ENCODE measurements at regions not wholly inside any gene's neighbourhood (a gene's known extent, or its start where the extent isn't known, plus 50 kb on each side); places are given as distances from the start of the nearest gene placed in this dataset.

- no peak for DNase-seq (ENCODE audit: low read depth)
- no peak for TF ChIP-seq CTCF (IDR thresholded peaks at IDR 0.05; ENCODE audit: control insufficient read depth, insufficient read depth, low read depth, low read length, missing control alignments)
- H3K4me3 ChIP-seq (ENCODE audit: control insufficient read depth, low read depth, low read length): no peak overlapping the region
Measured at GRCh38 chr3:159734681-159735080, 254.0 kb upstream of the IL12A start.

GRCh38 chr3:159739166-159739565 lies 249.5 kb upstream of the IL12A start:
- TF ChIP-seq CTCF (IDR thresholded peaks at IDR 0.05; ENCODE audit: control insufficient read depth, insufficient read depth, low read depth, low read length, missing control alignments): no peak
- DNase-seq (ENCODE audit: low read depth): no peak
- no peak overlapping the region for H3K4me3 ChIP-seq (ENCODE audit: control insufficient read depth, low read depth, low read length)

DNA sequence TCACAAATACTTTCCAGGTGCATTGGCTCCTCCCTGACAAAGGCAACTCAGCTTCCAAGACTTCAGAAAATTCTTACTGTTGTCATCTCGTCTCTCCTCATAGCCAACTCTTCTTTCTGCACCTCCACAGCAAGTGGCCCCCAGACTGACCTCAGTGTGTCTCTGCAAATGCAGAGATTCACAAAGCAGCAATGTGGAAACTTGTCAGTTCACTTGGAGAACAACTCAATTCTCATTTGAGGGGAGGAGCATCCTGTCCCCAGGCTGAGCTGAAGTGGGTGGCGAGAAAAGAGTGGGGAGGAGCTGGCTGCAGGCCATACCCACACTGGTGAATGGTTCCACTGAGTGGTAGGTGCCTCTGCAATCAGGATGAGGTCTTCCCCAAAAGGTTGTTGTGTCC lies 248.7 kb upstream of the IL12A start:
- no peak for DNase-seq (ENCODE audit: low read depth)
- TF ChIP-seq CTCF (IDR thresholded peaks at IDR 0.05; ENCODE audit: control insufficient read depth, insufficient read depth, low read depth, low read length, missing control alignments): no peak

GRCh38 chr3:159741281-159741680 lies 247.4 kb upstream of the IL12A start:
- DNase-seq (ENCODE audit: low read depth): no peak
- H3K4me3 ChIP-seq (ENCODE audit: control insufficient read depth, low read depth, low read length): no peak overlapping the region
- TF ChIP-seq CTCF (IDR thresholded peaks at IDR 0.05; ENCODE audit: control insufficient read depth, insufficient read depth, low read depth, low read length, missing control alignments): no peak

More for the DNA sequence above, 248.7 kb upstream of the IL12A start:
- no peak overlapping the region for H3K4me3 ChIP-seq (ENCODE audit: control insufficient read depth, low read depth, low read length)

DNA sequence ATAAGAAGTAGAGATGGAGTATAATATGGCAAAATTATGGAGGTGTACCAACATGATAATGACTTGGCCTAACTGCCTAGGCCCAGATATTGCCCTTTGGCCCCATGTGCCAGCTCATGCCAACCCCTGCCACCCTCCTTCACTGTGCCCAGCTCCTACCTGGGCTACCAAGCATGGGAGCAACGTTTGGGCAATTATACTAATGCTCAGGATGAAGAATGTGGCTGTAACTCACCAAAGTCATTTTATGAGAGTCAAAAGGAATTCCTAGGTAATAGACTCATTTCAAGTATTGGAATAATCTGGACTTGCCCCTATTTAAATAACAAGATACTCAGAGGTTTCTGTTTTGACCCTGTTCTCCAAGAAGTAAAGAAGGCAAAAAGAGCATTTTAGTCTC lies 240.2 kb upstream of the IL12A start:
- no peak overlapping the region for H3K4me3 ChIP-seq (ENCODE audit: control insufficient read depth, low read depth, low read length)
- TF ChIP-seq CTCF (IDR thresholded peaks at IDR 0.05; ENCODE audit: control insufficient read depth, insufficient read depth, low read depth, low read length, missing control alignments): no peak
- no peak for DNase-seq (ENCODE audit: low read depth)

GRCh38 chr3:159749406-159749805 lies 239.2 kb upstream of the IL12A start:
- no peak for TF ChIP-seq CTCF (IDR thresholded peaks at IDR 0.05; ENCODE audit: control insufficient read depth, insufficient read depth, low read depth, low read length, missing control alignments)
- DNase-seq (ENCODE audit: low read depth): no peak
- no peak overlapping the region for H3K4me3 ChIP-seq (ENCODE audit: control insufficient read depth, low read depth, low read length)

DNA sequence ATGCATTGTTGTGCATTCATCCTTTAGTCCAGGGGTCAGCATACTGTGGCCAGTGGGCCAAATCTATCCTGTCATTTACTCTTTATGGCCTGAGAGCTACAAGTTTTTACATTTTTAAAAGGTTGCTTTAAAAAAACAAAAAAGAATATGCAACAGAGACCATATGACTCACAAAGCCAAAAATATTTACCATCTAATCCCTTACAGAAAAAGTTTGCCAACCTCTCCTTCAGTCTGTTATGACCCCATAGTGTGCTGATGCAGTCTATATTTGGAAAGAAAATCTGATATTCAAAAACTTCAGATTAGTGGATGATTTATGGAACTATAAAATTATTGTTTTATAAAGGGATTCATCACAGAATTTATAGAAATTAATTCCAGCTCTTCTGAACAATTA lies 237.5 kb upstream of the IL12A start:
- H3K4me3 ChIP-seq (ENCODE audit: control insufficient read depth, low read depth, low read length): no peak overlapping the region
- DNase-seq (ENCODE audit: low read depth): peak; percentile 29
- no peak for TF ChIP-seq CTCF (IDR thresholded peaks at IDR 0.05; ENCODE audit: control insufficient read depth, insufficient read depth, low read depth, low read length, missing control alignments)
